Skeletal muscle satellite cell (primary cell): ENCODE measurements at regions not wholly inside any gene's neighbourhood (a gene's known extent, or its start where the extent isn't known, plus 50 kb on each side); places are given as distances from the start of the nearest gene placed in this dataset.
"Not testable (repeated sequence)": the region's sequence is repeated elsewhere in the genome, so short reads cannot be mapped to it uniquely, and the experiment has no call there.

Experiments
- H3K27me3 ChIP-seq: 2 replicates; pipeline ENCODE4 v1.7.0; 2013; ENCODE audit warnings: low read length; ENCODE audit not compliant: control insufficient read depth, insufficient read depth
- H3K36me3 ChIP-seq: 2 replicates; pipeline ENCODE4 v1.7.0; 2013; ENCODE audit warnings: mild to moderate bottlenecking, control low read depth, low read length; ENCODE audit not compliant: insufficient read depth
- H3K4me1 ChIP-seq: 2 replicates; pipeline ENCODE4 v1.7.0; 2013; ENCODE audit warnings: low read length; ENCODE audit not compliant: control insufficient read depth, insufficient read depth
- H3K4me2 ChIP-seq: 2 replicates; pipeline ENCODE4 v1.7.0; 2013; ENCODE audit warnings: mild to moderate bottlenecking, low read length
- H3K4me3 ChIP-seq: 2 replicates; pipeline ENCODE4 v1.7.0; 2013; ENCODE audit warnings: low read length
- H3K9ac ChIP-seq: 2 replicates; pipeline ENCODE4 v1.7.0; 2013; ENCODE audit warnings: mild to moderate bottlenecking, low read depth, low read length, moderate library complexity
- H3K9me3 ChIP-seq: replicated peaks from 2 replicates; pipeline ENCODE4 v1.7.0; 2013; ENCODE audit warnings: mild to moderate bottlenecking, control low read depth, low read length

DNA sequence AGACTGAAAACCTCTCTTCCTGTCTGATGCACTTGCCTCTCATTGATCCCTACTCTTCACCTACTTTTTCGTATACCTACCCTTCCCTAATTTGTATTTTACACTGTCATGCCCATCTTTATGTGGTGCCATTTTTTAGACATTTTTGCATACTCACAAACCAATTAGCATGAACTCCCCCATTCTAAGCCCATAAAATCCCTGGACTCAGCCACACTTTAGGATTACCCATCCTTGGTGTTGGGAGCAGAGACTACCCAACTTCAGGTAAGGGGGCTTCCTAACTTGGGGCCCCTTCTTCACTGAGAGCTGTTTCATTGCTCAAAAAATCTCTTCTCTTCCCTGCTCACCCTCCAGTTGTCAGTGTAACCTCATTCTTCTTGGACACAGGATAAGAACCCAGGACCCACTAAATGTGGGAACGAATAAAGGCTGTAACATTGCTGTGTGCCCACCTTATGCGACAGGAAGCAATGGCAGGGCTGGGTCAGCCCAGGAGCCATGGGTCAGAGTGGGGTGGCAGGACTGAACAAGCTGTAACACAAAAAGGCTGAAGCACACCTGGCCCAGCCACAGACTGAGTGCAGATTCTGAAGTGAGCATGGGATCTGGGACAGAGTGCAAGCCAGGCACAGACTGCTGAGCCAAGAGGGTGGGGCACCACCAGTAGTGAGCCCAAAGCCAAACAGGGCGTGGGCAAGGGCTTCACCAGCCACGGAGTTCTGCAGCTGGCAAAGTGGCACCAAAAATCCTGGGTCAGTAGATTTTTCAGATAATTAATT lies 789.1 kb upstream of the HS3ST5 start:
- H3K4me1 ChIP-seq = no peaks in the 10 kb centered on the region
- H3K9ac ChIP-seq = no peak overlapping the region
- H3K9me3 ChIP-seq = no peaks in the 10 kb centered on the region
- no peak overlapping the region for H3K4me3 ChIP-seq
- H3K4me2 ChIP-seq = no peak overlapping the region
- no peaks in the 10 kb centered on the region for H3K27me3 ChIP-seq
- no peaks in the 10 kb centered on the region for H3K36me3 ChIP-seq

DNA sequence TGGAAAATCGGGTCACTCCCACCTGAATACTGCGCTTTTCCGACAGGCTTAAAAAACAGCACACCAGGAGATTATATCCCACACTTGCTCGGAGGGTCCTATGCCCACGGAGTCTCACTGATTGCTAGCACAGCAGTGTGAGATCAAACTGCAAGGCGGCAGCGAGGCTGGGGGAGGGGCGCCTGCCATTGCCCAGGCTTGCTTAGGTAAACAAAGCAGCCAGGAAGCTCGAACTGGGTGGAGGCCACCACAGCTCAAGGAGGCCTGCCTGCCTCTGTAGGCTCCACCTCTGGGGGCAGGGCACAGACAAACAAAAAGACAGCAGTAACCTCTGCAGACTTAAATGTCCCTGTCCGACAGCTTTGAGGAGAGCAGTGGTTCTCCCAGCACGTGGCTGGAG lies 778.7 kb upstream of the HS3ST5 start:
- not testable (repeated sequence) for H3K4me3 ChIP-seq, H3K36me3 ChIP-seq, H3K9ac ChIP-seq, H3K4me2 ChIP-seq, H3K4me1 ChIP-seq, H3K27me3 ChIP-seq, H3K9me3 ChIP-seq

DNA sequence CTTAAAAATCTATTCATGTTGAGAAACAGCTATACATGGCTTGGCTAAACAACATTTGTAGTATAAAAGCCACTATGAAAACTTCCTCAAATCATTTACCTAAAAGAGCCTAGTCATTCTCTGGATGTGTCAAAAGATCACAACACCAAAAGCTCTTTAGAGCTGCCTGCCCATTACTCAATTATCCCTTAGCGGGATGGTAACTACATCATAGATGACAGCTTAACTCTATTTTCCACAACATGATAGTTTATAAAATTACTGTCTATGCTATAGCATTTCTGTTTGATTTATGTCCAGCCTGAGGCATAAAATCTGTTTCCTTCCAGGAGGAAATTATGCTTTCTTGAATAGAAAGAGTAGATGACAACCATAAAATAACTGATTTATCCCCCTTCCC lies 777.6 kb upstream of the HS3ST5 start:
- Histone ChIP-seq H3K4me3 (no peak overlapping the region), H3K4me2 (no peak overlapping the region), H3K9ac (no peak overlapping the region), H3K36me3 (no peaks in the 10 kb centered on the region), H3K27me3 (no peaks in the 10 kb centered on the region), H3K9me3 (no peaks in the 10 kb centered on the region), H3K4me1 (peaks cover 5% of the 10 kb centered on the region)

DNA sequence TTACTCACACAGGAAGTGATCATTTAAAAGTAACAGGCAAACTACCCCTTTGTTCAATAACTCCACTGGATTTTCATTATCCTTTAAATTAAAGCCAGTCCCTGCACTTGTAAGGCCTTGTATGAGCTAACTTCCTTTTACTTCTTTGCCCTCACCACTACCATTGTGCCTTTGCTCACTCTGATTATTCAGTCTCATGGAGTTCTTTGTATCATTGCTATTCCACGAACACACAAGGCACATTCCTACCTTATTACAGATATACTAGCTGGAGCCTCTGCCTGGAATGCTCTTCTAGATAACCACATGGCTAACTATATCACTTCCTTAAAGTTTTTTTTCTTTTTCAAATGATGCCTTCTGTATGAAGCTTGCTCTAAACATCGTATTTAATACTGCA lies 748.6 kb upstream of the HS3ST5 start:
- no peak overlapping the region for H3K9ac ChIP-seq
- no peak overlapping the region for H3K4me3 ChIP-seq
- H3K4me1 ChIP-seq = no peaks in the 10 kb centered on the region
- no peaks in the 10 kb centered on the region for H3K9me3 ChIP-seq
- H3K27me3 ChIP-seq = no peaks in the 10 kb centered on the region
- H3K36me3 ChIP-seq = no peaks in the 10 kb centered on the region
- no peak overlapping the region for H3K4me2 ChIP-seq

DNA sequence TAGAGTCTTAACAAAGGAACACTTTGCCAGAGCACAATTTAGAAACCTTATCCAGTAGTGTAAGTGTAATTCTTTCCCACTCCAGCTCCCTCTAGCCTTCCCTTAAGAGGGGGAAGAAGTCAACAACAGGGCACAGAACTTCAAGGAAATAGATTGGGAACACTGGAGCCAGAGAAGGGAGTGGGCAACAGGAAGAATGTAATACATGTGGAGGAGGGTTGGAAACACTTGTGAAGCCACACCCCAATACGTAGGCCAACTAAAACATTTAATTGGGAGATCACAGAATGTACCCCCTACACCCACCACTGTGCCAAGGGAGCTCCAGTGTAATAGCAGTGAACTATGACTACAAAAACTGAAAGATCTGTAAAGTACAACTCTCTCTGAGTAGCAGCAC lies 735.7 kb upstream of the HS3ST5 start:
- Histone ChIP-seq H3K4me2 (no peak overlapping the region), H3K36me3 (no peaks in the 10 kb centered on the region), H3K27me3 (no peaks in the 10 kb centered on the region), H3K4me1 (peaks cover 5% of the 10 kb centered on the region), H3K9ac (no peak overlapping the region), H3K4me3 (no peak overlapping the region), H3K9me3 (no peaks in the 10 kb centered on the region)

DNA sequence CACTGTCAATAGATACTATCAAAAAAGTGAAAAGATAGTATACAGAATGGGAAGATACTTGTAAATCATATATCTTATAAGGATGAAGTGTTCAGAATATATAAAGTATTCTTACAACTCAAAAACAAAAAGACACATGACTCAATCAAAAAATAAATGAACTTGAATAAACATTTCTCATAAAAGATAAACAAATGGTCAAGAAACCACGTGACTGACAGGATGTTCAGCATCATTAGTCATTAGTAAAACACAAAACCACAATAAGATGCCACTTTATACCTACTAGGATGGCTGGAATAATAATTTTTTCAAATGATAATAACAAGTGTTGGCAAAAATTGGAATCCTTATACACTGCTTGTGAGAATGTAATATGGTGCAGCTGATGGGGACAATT lies 729.1 kb upstream of the HS3ST5 start:
- no peaks in the 10 kb centered on the region for H3K9me3 ChIP-seq
- no peak overlapping the region for H3K9ac ChIP-seq
- no peaks in the 10 kb centered on the region for H3K27me3 ChIP-seq
- no peak overlapping the region for H3K4me2 ChIP-seq
- no peak overlapping the region for H3K4me3 ChIP-seq
- H3K4me1 ChIP-seq = no peaks in the 10 kb centered on the region
- no peaks in the 10 kb centered on the region for H3K36me3 ChIP-seq

DNA sequence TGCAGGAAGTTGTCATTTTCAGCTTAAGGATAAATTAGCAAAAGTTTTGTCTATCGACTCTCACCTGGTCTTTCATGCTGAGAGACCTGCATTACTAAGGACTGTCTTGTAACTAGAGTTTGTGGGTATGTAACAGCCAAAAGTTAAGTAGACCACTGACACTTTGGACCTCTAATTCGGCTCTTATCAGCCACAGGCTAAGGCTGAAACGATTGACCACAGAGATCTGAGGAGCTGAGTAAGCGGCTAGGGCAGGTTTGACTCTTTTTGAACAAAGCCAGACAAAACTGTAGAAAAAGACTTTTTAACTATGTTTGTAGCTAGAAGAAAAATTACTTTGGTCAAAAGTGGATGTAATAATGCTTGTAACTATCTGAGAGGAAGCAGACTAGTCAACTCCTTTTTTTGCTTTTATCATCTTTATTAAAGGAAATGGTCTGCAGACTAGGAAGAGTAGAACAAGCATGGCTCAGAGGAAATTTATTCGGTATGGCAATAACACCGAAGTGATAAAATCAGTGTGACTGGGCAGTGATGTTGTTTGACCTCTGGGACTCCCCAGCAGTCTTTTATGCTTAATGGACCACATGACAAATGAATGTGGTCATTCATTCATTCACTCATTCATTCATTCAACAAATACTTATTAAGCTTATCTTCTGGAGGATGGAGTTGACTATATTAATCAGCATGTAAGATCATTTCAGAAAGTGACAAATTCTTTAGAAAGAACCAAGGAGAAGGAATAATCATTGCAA lies 725.0 kb upstream of the HS3ST5 start:
- H3K4me2 ChIP-seq = no peak overlapping the region
- no peak overlapping the region for H3K9ac ChIP-seq
- H3K36me3 ChIP-seq = no peaks in the 10 kb centered on the region
- no peaks in the 10 kb centered on the region for H3K4me1 ChIP-seq
- H3K27me3 ChIP-seq = no peaks in the 10 kb centered on the region
- H3K9me3 ChIP-seq = no peaks in the 10 kb centered on the region
- H3K4me3 ChIP-seq = no peak overlapping the region

DNA sequence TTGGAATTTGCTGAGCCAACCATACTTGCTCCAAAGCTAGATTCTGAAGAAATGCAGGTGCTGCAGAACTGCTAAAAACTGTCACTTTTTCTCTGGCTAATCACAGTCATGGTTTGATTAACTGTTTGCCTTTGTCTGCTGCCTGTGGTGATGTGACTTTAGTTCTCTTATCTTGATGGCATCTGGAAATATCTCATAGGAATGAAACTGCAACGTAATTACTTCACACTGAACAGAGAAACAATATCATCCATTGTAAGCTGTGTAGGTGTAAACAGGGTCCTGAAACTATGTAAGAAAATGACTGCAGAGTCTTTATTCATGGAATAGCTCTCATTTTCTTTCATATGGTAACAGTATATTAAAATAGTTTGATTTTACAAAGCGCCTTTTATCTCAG lies 721.9 kb upstream of the HS3ST5 start:
- H3K9ac ChIP-seq = no peak overlapping the region
- H3K36me3 ChIP-seq = no peaks in the 10 kb centered on the region
- H3K4me1 ChIP-seq = no peaks in the 10 kb centered on the region
- no peaks in the 10 kb centered on the region for H3K27me3 ChIP-seq
- H3K4me2 ChIP-seq = no peak overlapping the region
- no peak overlapping the region for H3K4me3 ChIP-seq
- no peaks in the 10 kb centered on the region for H3K9me3 ChIP-seq

DNA sequence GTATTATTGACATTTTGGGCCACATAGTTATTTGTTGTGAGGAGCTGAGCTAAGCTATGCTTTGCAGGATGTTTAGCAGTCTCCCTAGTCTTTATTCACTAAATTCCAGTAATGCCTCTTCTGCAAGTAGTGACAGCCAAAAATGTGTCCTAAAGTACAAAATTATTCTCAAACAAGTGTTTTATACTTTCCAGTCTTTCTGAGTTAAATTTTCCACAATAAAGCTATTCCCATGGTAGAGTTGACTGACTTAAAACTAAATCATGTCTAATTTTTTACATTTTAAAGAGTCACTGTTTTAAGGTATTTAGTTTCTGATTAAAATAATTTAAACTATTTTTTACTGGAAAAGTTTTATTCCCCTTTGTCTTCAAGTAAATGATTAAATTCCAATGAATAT lies 717.8 kb upstream of the HS3ST5 start:
- no peaks in the 10 kb centered on the region for H3K9me3 ChIP-seq
- H3K9ac ChIP-seq = no peak overlapping the region
- H3K36me3 ChIP-seq = no peaks in the 10 kb centered on the region
- no peaks in the 10 kb centered on the region for H3K4me1 ChIP-seq
- H3K4me3 ChIP-seq = no peak overlapping the region
- no peaks in the 10 kb centered on the region for H3K27me3 ChIP-seq
- no peak overlapping the region for H3K4me2 ChIP-seq

DNA sequence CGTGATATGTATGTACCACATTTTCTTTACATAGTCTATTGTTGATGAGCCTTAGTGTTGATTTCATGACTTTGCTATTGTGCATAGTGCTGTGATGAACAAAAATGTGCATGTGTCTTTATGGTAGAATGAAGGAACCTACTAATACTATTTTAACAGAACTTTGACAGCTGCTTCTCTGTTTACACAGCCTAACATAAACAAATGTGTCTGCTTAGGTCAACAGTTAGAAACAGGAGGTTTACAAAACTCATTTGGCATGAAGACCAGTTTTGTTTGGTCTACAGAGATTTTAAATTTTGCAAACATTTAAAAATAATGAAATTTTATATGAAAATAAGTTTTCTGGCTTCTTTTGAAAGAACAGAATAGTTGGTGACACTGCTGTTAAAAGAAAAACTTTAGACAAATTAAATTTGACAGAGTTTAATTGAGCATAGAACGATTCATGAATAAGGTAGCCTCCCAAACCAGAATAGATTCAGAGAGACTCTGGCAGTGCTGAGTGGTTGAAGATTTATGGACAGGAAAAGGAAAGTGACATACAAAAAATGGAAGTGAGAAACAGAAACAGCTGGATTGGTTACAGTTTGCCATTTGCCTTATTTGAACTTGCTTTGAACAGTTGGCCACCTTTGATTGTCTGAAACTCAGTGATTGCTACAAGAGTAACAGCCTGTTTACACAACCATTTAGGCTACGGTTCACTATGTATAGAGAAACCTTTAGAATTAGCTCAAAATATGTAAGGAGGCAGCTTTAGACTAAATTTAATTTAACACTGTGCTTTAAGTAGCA lies 715.8 kb upstream of the HS3ST5 start:
- Histone ChIP-seq H3K4me1 (no peaks in the 10 kb centered on the region), H3K27me3 (no peaks in the 10 kb centered on the region), H3K9me3 (no peaks in the 10 kb centered on the region), H3K4me3 (no peak overlapping the region), H3K9ac (no peak overlapping the region), H3K4me2 (no peak overlapping the region), H3K36me3 (no peaks in the 10 kb centered on the region)

DNA sequence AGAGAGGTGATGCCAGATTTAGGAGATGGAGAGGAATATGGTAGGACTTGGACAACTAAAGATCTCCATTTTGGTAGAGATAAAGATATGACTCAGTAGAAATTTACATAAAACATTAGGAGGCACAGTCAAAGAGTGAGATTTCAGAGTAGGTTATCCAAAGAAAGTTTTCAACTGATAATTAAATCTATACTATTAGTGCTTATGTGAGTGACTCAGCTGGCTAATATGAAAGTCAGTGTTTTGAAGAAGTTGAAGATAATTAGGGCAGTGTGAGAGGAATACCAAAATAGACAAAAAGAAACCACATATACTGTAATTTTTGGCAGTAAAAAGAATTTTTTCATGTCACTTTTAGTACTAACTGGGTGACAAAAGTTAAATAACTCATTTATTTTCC lies 712.8 kb upstream of the HS3ST5 start:
- Histone ChIP-seq H3K9me3 (no peaks in the 10 kb centered on the region), H3K36me3 (no peaks in the 10 kb centered on the region), H3K9ac (no peak overlapping the region), H3K4me2 (no peak overlapping the region), H3K27me3 (no peaks in the 10 kb centered on the region), H3K4me3 (no peak overlapping the region), H3K4me1 (no peaks in the 10 kb centered on the region)
